D721Med (cell line): ENCODE measurements at regions not wholly inside any gene's neighbourhood (a gene's known extent, or its start where the extent isn't known, plus 50 kb on each side); places are given as distances from the start of the nearest gene placed in this dataset.

Experiments used
- DNase-seq: peaks from one replicate; pipeline ENCODE4 v3.0.0; 2011; ENCODE audit warnings: low spot score; ENCODE audit not compliant: insufficient read length
- FAIRE-seq: peaks from 2 replicates; lab custom pipeline; 2011; peaks lifted over from hg19 to GRCh38; lab: Jason Lieb, UNC
- TF ChIP-seq, protein P1 (sequence below): IDR thresholded peaks from 2 replicates; pipeline ENCODE4 v1.5.1; 2012; ENCODE audit warnings: mild to moderate bottlenecking, control low read depth; ENCODE audit not compliant: insufficient read depth; ENCODE audit errors: missing control alignments

DNA sequence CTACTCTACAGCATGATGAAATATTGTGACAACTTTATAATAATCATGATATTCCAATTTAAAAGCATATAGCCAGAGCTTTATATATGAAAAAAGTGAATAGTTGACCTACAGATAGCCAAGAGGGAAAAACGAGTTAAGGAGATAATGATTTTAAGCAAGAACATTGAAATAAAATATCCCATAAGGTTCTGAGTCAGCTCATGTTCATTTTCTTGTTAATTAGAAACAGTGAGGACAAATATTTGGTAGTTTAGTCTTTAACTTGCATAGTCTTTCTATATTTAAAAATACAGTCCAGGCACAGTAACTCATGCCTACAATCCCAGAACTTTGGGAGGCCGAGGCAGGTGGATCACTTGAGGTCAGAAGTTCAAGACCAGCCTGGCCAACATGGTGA is 55.8 kb upstream of the CDH6 start:
- FAIRE-seq (no peak), DNase-seq (no peak)
- TF ChIP-seq, protein P1, sequence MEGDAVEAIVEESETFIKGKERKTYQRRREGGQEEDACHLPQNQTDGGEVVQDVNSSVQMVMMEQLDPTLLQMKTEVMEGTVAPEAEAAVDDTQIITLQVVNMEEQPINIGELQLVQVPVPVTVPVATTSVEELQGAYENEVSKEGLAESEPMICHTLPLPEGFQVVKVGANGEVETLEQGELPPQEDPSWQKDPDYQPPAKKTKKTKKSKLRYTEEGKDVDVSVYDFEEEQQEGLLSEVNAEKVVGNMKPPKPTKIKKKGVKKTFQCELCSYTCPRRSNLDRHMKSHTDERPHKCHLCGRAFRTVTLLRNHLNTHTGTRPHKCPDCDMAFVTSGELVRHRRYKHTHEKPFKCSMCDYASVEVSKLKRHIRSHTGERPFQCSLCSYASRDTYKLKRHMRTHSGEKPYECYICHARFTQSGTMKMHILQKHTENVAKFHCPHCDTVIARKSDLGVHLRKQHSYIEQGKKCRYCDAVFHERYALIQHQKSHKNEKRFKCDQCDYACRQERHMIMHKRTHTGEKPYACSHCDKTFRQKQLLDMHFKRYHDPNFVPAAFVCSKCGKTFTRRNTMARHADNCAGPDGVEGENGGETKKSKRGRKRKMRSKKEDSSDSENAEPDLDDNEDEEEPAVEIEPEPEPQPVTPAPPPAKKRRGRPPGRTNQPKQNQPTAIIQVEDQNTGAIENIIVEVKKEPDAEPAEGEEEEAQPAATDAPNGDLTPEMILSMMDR, result no peak

GRCh38 chr5:31135542-31135941 is 57.9 kb upstream of the CDH6 start:
- TF ChIP-seq, protein P1, result no peak
- no peak for FAIRE-seq
- DNase-seq, result no peak

GRCh38 chr5:31133488-31133887 is 60.0 kb upstream of the CDH6 start:
- TF ChIP-seq, protein P1, result no peak
- DNase-seq, result no peak
- FAIRE-seq, result no peak

DNA sequence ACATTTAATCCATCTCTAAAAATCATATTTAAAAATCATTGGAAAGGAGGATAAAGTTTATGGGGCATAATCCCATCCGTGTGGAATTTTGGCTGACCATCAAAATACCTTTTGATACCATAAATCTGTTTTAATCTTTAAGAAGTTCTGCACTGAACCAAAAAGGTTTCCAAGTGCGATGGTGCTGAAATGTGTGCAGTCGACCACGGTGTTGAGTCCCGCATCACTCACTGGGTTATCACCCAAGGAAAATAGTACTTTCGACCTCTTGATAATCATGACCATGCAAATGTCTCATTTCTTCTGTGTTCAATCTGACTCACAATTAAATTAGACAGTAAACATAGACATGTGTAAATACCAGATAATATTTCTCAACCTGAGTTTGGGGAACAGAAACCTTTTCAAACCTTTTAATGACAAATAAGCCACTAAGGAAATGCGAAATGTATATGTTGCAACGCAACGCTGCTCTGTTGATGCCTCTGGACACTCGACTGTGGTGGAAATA is 62.0 kb upstream of the CDH6 start:
- TF ChIP-seq, protein P1, result no peak
- no peak for DNase-seq
- no peak for FAIRE-seq

- DNase-seq (no peak), FAIRE-seq (no peak)
Observed at GRCh38 chr5:31130676-31131075, 62.8 kb upstream of the CDH6 start.

GRCh38 chr5:31124651-31125305 is 68.7 kb upstream of the CDH6 start:
- TF ChIP-seq, protein P1, result no peak
- FAIRE-seq (no peak), DNase-seq (no peak)

More at GRCh38 chr5:31130676-31131075, 62.8 kb upstream of the CDH6 start:
- TF ChIP-seq, protein P1, result no peak

- FAIRE-seq (no peak), DNase-seq (no peak)
- TF ChIP-seq, protein P1, result no peak
Observed at GRCh38 chr5:31124026-31124425, 69.5 kb upstream of the CDH6 start.
